VCaP (cell line): ENCODE measurements at regions not wholly inside any gene's neighbourhood (a gene's known extent, or its start where the extent isn't known, plus 50 kb on each side); places are given as distances from the start of the nearest gene placed in this dataset.

Experiments
- H3K27ac ChIP-seq: fragments of 450-650 bp; 2 replicates; pipeline ENCODE4 v1.5.1; 2017
- TF ChIP-seq, protein P1 (sequence below): fragments of 450-650 bp; conservative IDR thresholded peaks from 2 replicates; pipeline ENCODE4 v1.5.1; 2017; ENCODE audit warnings: mild to moderate bottlenecking, moderate library complexity

- TF ChIP-seq, protein P1, sequence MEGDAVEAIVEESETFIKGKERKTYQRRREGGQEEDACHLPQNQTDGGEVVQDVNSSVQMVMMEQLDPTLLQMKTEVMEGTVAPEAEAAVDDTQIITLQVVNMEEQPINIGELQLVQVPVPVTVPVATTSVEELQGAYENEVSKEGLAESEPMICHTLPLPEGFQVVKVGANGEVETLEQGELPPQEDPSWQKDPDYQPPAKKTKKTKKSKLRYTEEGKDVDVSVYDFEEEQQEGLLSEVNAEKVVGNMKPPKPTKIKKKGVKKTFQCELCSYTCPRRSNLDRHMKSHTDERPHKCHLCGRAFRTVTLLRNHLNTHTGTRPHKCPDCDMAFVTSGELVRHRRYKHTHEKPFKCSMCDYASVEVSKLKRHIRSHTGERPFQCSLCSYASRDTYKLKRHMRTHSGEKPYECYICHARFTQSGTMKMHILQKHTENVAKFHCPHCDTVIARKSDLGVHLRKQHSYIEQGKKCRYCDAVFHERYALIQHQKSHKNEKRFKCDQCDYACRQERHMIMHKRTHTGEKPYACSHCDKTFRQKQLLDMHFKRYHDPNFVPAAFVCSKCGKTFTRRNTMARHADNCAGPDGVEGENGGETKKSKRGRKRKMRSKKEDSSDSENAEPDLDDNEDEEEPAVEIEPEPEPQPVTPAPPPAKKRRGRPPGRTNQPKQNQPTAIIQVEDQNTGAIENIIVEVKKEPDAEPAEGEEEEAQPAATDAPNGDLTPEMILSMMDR, result no peak
- H3K27ac ChIP-seq, result no peak overlapping the region
Observed at GRCh38 chr16:14017886-14018285, 53.2 kb upstream of the MRTFB start.

DNA sequence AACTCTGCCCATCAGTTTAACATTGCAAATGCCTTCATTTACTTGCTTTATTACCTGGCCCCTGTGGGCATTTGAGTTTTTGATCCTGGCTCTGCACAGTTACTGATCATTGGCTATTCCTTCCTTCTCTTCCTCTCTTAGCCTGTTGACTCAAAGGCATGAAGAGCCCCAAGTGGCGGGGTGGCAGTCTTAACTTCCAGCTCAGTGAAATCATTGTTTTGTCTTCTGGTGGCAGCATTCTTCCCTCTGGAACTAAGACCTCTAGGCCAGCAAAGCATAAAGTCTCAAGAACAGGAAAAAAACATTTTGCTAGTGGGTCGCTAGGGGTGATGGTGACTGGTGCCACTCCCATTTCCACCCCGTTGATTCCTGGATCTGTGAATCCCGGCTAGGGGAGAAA, 52.3 kb upstream of the MRTFB start:
- H3K27ac ChIP-seq, result no peak overlapping the region
- TF ChIP-seq, protein P1, result no peak

DNA sequence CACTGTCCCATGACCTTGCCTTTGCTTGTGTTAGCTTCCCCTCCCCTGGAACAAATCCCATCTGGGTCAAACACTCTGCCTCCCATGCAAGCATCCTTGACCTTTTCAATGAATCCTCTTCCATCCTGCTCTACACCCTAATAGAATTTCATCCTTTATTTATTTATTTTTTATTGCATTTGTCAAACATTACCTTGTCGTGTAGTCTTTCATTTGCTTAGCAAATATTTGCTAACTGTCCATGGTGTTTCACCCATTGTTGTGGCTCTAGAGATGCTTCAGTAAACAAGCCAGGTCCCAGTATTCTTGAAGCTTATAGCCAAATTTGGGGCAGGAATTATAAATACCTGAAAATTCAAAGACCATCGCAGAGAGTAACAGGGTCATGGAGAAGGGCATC, 51.0 kb upstream of the MRTFB start:
- H3K27ac ChIP-seq, result peak overlapping the region; percentile 70
- TF ChIP-seq, protein P1, result no peak
